H1 (cell line): ENCODE measurements at regions not wholly inside any gene's neighbourhood (a gene's known extent, or its start where the extent isn't known, plus 50 kb on each side); places are given as distances from the start of the nearest gene placed in this dataset.

ENCODE experiments used
- CTCF ChIA-PET: fragments of 300-600 bp; sonication (Branson Sonifier 250); formaldehyde crosslinking; loops from one replicate; lab custom pipeline; 2021; ENCODE audit not compliant: partially characterized antibody; lab: Charles Lee
- POLR2A ChIA-PET: fragments of 300-600 bp; sonication (Branson Sonifier 250); formaldehyde crosslinking; loops from one replicate; lab custom pipeline; 2021; ENCODE audit warnings: inconsistent platforms; ENCODE audit not compliant: partially characterized antibody; lab: Charles Lee
- DNase-seq, 2 experiments: peaks; one replicate each; pipeline versions ENCODE4 v3.0.0 to v3.0.0-alpha.2; 2010 to 2022; ENCODE audit warnings: low spot score in 2 of 2, low read depth in 1 of 2, mixed read lengths in 1 of 2
- FAIRE-seq: peaks from 2 replicates; lab custom pipeline; 2011; peaks lifted over from hg19 to GRCh38; lab: Jason Lieb, UNC
- H2AFZ ChIP-seq: 2 replicates; pipeline ENCODE4 v1.8.1; 2012; ENCODE audit warnings: low read length, inconsistent platforms
- H2AK5ac ChIP-seq: 2 replicates; pipeline ENCODE4 v1.6.1; 2013; ENCODE audit warnings: low read depth, low read length
- H2BK120ac ChIP-seq: replicated peaks from 2 replicates; pipeline ENCODE3; 2013; ENCODE audit warnings: low read depth, low read length, inconsistent platforms
- H2BK12ac ChIP-seq: 2 replicates; pipeline ENCODE4 v1.6.1; 2013; ENCODE audit warnings: low read depth, low read length
- H2BK15ac ChIP-seq: 2 replicates; pipeline ENCODE4 v1.6.1; 2013; ENCODE audit warnings: low read length
- H2BK20ac ChIP-seq: 2 replicates; pipeline ENCODE4 v1.6.1; 2013; ENCODE audit warnings: low read length
- H2BK5ac ChIP-seq: 2 replicates; pipeline ENCODE4 v1.6.1; 2013; ENCODE audit warnings: low read depth, low read length
- H3K14ac ChIP-seq: 2 replicates; pipeline ENCODE4 v1.6.1; 2013; ENCODE audit warnings: inconsistent platforms; ENCODE audit not compliant: insufficient read length
- H3K18ac ChIP-seq: 2 replicates; pipeline ENCODE4 v1.6.1; 2013; ENCODE audit warnings: low read length; ENCODE audit errors: extremely low read depth
- H3K23ac ChIP-seq: 2 replicates; pipeline ENCODE4 v1.6.1; 2013; ENCODE audit warnings: inconsistent platforms; ENCODE audit not compliant: insufficient read length
- H3K23me2 ChIP-seq: 2 replicates; pipeline ENCODE4 v1.6.1; 2013; ENCODE audit warnings: low read depth, low read length
- H3K27ac ChIP-seq: 2 replicates; pipeline ENCODE4 v1.6.1; 2011; ENCODE audit warnings: low read depth, low read length, inconsistent platforms
- H3K27me3 ChIP-seq, 4 experiments: replicated peaks in 1 of 4; 1 replicate in 1 of 4; 2 replicates in 3 of 4; pipeline versions ENCODE4 v1.6.1 to v1.8.1; 2011 to 2013; ENCODE audit warnings: low read length in 3 of 4, mild to moderate bottlenecking in 3 of 4, inconsistent platforms in 2 of 4, mixed read lengths in 2 of 4, moderate library complexity in 1 of 4; ENCODE audit not compliant: control insufficient read depth in 3 of 4, insufficient read depth in 3 of 4; ENCODE audit errors: extremely low read depth in 1 of 4
- H3K36me3 ChIP-seq, 4 experiments: 2 replicates each; pipeline versions ENCODE4 v1.6.1 to v1.8.1; 2011 to 2013; ENCODE audit warnings: mild to moderate bottlenecking in 4 of 4, low read length in 3 of 4, moderate library complexity in 2 of 4, control low read depth in 1 of 4, inconsistent platforms in 1 of 4; ENCODE audit not compliant: insufficient read depth in 4 of 4, control insufficient read depth in 2 of 4
- H3K4ac ChIP-seq: replicated peaks from 2 replicates; pipeline ENCODE3; 2013; ENCODE audit warnings: low read length, low read depth, mixed read lengths, inconsistent platforms; ENCODE audit not compliant: insufficient read length
- H3K4me1 ChIP-seq, 4 experiments: replicated peaks in 1 of 4; 1 replicate in 1 of 4; 2 replicates in 3 of 4; pipeline versions ENCODE4 v1.6.1 to v1.8.1; 2011 to 2013; ENCODE audit warnings: low read length in 3 of 4, inconsistent platforms in 2 of 4, mixed read lengths in 1 of 4; ENCODE audit not compliant: insufficient read depth in 4 of 4, control insufficient read depth in 3 of 4
- H3K4me2 ChIP-seq, 2 experiments: 2 replicates each; pipeline versions ENCODE4 v1.6.1 to v1.8.1; 2011 to 2013; ENCODE audit warnings: low read depth in 2 of 2, low read length in 2 of 2, control low read depth in 1 of 2, inconsistent platforms in 1 of 2, mild to moderate bottlenecking in 1 of 2; ENCODE audit not compliant: insufficient read depth in 1 of 2
- H3K4me3 ChIP-seq, 4 experiments: fragments of 200-600, 300-600 bp in 1 of 4; sonication (generic), shearing (Covaris generic), sonication (Bioruptor Twin) in 1 of 4; 2 replicates each; pipeline versions ENCODE4 v1.5.1 to v1.8.1; 2011 to 2016; ENCODE audit warnings: low read length in 4 of 4, low read depth in 3 of 4, control low read depth in 2 of 4, inconsistent platforms in 2 of 4, mild to moderate bottlenecking in 2 of 4, mixed read lengths in 1 of 4, moderate library complexity in 1 of 4; ENCODE audit not compliant: insufficient read depth in 2 of 4; ENCODE audit errors: extremely low read depth in 1 of 4
- H3K56ac ChIP-seq: replicated peaks from 2 replicates; pipeline ENCODE3; 2013; ENCODE audit warnings: low read depth, mild to moderate bottlenecking, mixed read lengths, low read length, inconsistent platforms; ENCODE audit not compliant: insufficient read length
- H3K79me1 ChIP-seq: 2 replicates; pipeline ENCODE4 v1.6.1; 2013; ENCODE audit warnings: low read depth, low read length, control low read depth
- H3K79me2 ChIP-seq, 2 experiments: 2 replicates each; pipeline versions ENCODE4 v1.6.1 to v1.8.1; 2012 to 2013; ENCODE audit warnings: low read length in 2 of 2, mild to moderate bottlenecking in 2 of 2, inconsistent platforms in 1 of 2; ENCODE audit not compliant: insufficient read depth in 2 of 2, control insufficient read depth in 1 of 2
- H3K9ac ChIP-seq, 4 experiments: replicated peaks in 1 of 4; 1 replicate in 1 of 4; 2 replicates in 3 of 4; pipeline versions ENCODE4 v1.6.1 to v1.8.1; 2011 to 2013; ENCODE audit warnings: low read depth in 3 of 4, low read length in 3 of 4, control low read depth in 2 of 4, mild to moderate bottlenecking in 2 of 4, moderate library complexity in 2 of 4, inconsistent platforms in 1 of 4; ENCODE audit errors: extremely low read depth in 1 of 4
- H3K9me3 ChIP-seq, 2 experiments: 2 replicates each; pipeline versions ENCODE4 v1.6.1 to v1.8.1; 2012 to 2013; ENCODE audit warnings: mild to moderate bottlenecking in 2 of 2, moderate library complexity in 2 of 2, control low read depth in 1 of 2, inconsistent platforms in 1 of 2, low read depth in 1 of 2, low read length in 1 of 2, mixed read lengths in 1 of 2; ENCODE audit not compliant: insufficient read depth in 2 of 2
- H4K20me1 ChIP-seq, 2 experiments: replicated peaks in 1 of 2; 2 replicates each; pipeline versions ENCODE3 to v1.8.1; 2011 to 2013; ENCODE audit warnings: inconsistent platforms in 2 of 2, low read length in 2 of 2, mild to moderate bottlenecking in 1 of 2; ENCODE audit not compliant: insufficient read depth in 2 of 2, control insufficient read depth in 1 of 2
- H4K5ac ChIP-seq: 2 replicates; pipeline ENCODE4 v1.6.1; 2013; ENCODE audit warnings: low read length, low read depth, mixed read lengths, inconsistent platforms; ENCODE audit not compliant: insufficient read length
- H4K8ac ChIP-seq: 2 replicates; pipeline ENCODE4 v1.8.0; 2013; ENCODE audit warnings: mild to moderate bottlenecking, moderate library complexity, low read length, inconsistent platforms; ENCODE audit not compliant: insufficient read depth; ENCODE audit errors: extremely low read depth
- H4K91ac ChIP-seq: replicated peaks from 2 replicates; pipeline ENCODE3; 2013; ENCODE audit warnings: low read length, mixed read lengths, inconsistent platforms; ENCODE audit not compliant: insufficient read length
- ASH2L ChIP-seq: fragments of 200-600, 300-600 bp; sonication (generic); IDR thresholded peaks from one replicate; pipeline ENCODE4 v1.7.1; 2017; ENCODE audit warnings: low read length
- CBX8 ChIP-seq: fragments of 300-800, 300-1000 bp; sonication (generic); IDR thresholded peaks from 2 replicates; pipeline ENCODE4 v1.7.1; 2016; ENCODE audit warnings: low read depth, low read length, borderline replicate concordance
- CREB1 ChIP-seq: IDR thresholded peaks from 2 replicates; pipeline ENCODE4 v1.6.1; 2012; ENCODE audit warnings: inconsistent platforms
- EGR1 ChIP-seq: IDR thresholded peaks from 2 replicates; pipeline ENCODE4 v1.6.1; 2011; ENCODE audit warnings: low read depth, low read length, borderline replicate concordance
- EZH2 ChIP-seq: fragments of 200-600 bp; sonication (generic); IDR thresholded peaks from 2 replicates; pipeline ENCODE4 v1.7.1; 2012; ENCODE audit warnings: low read depth, mild to moderate bottlenecking, moderate library complexity, low read length, inconsistent platforms; ENCODE audit not compliant: severe bottlenecking
- GABPA ChIP-seq: IDR thresholded peaks from 2 replicates; pipeline ENCODE4 v1.6.1; 2011; ENCODE audit warnings: mild to moderate bottlenecking, low read length, moderate library complexity, borderline replicate concordance; ENCODE audit not compliant: insufficient read depth
- KDM1A ChIP-seq: fragments of 200-600, 300-600 bp; sonication (generic); IDR thresholded peaks from 2 replicates; pipeline ENCODE4 v1.7.1; 2016; ENCODE audit warnings: mild to moderate bottlenecking, low read length, borderline replicate concordance
- KDM4A ChIP-seq: IDR thresholded peaks from one replicate; pipeline ENCODE4 v1.7.1; 2012; ENCODE audit warnings: low read depth, mild to moderate bottlenecking, moderate library complexity, low read length, inconsistent platforms; ENCODE audit not compliant: severe bottlenecking
- MAFK ChIP-seq: IDR thresholded peaks from 2 replicates; pipeline ENCODE4 v1.6.1; 2012; ENCODE audit warnings: low read depth, mild to moderate bottlenecking, improper control_type of control experiment, low read length
- PHF8 ChIP-seq: fragments of 200-600 bp; sonication (generic); conservative IDR thresholded peaks from 2 replicates; pipeline ENCODE4 v1.7.1; 2012; ENCODE audit warnings: low read depth, mild to moderate bottlenecking, inconsistent platforms, low read length, moderate library complexity
- SAP30 ChIP-seq: fragments of 300-600 bp; sonication (generic); IDR thresholded peaks from 2 replicates; pipeline ENCODE4 v1.7.1; 2012; ENCODE audit warnings: low read length, moderate library complexity, mild to moderate bottlenecking, inconsistent platforms; ENCODE audit not compliant: insufficient read depth, insufficient replicate concordance
- SIRT6 ChIP-seq: IDR thresholded peaks from one replicate; pipeline ENCODE4 v1.7.1; 2012; ENCODE audit warnings: low read length, inconsistent platforms
- SP1 ChIP-seq: IDR thresholded peaks from 2 replicates; pipeline ENCODE4 v1.6.1; 2011; ENCODE audit warnings: low read depth, low read length
- TEAD4 ChIP-seq: IDR thresholded peaks from 2 replicates; pipeline ENCODE4 v1.6.1; 2012; ENCODE audit warnings: low read depth, low read length, inconsistent platforms, mixed read lengths
- WGBS, 2 experiments: shearing (Covaris generic) in 1 of 2; methylation state at CpG; one replicate each; pipeline versions ENCODE4 v1.1.6 to v1.1.7; 2013 to 2015; ENCODE audit warnings: low lambda C conversion rate in 2 of 2, mixed read lengths in 2 of 2, inconsistent platforms in 1 of 2, low coverage in 1 of 2, missing lambda C conversion rate in 1 of 2; ENCODE audit not compliant: insufficient replicate concordance in 2 of 2, insufficient coverage in 1 of 2, insufficient read length in 1 of 2; ENCODE audit errors: extremely low coverage in 1 of 2, missing lambda C conversion rate in 1 of 2; 5-methylcytosine and 5-hydroxymethylcytosine counted together

- Histone ChIP-seq H3K9ac (no peak overlapping the region), H2BK5ac (no peak overlapping the region), H2BK120ac (no peak overlapping the region), H3K4me3 (no peak overlapping the region), H2AFZ (no peak overlapping the region), H3K14ac (no peak overlapping the region)
- WGBS, 2 experiments: 93% methylated on average over 2 of the region's 2 CpGs; no CpG with 5 or more reads in 1 of the 2 experiments
- TF ChIP-seq EZH2: no peak
- TF ChIP-seq ASH2L: no peak
- no peak for TF ChIP-seq TEAD4
- no peak for TF ChIP-seq KDM1A
- TF ChIP-seq MAFK: no peak
- no peak for TF ChIP-seq SIRT6
- TF ChIP-seq GABPA: no peak
- no peak for TF ChIP-seq CREB1
- TF ChIP-seq CBX8: no peak
- no peak for TF ChIP-seq SP1
- TF ChIP-seq KDM4A: no peak
- TF ChIP-seq PHF8: no peak
- no peak for TF ChIP-seq SAP30
- no peak for TF ChIP-seq EGR1
- TF ChIP-seq, all 59 proteins: peak for 0
- Histone ChIP-seq H3K79me1 (no peaks in the 10 kb centered on the region), H3K27ac (no peak overlapping the region), H2BK12ac (no peak overlapping the region), H3K18ac (no peak overlapping the region), H2BK20ac (no peak overlapping the region), H2AK5ac (no peak overlapping the region), H3K4me2 (no peak overlapping the region), H3K9me3 (0 out of 4 replicates have a peak, but pooled peaks cover 0 to 3% of the 10 kb centered on the region in 2 experiments), H4K5ac (no peak overlapping the region), H3K4me1 (no peaks in the 10 kb centered on the region), H4K8ac (no peak overlapping the region), H4K91ac (no peak overlapping the region), H3K56ac (no peak overlapping the region), H3K23me2 (no peaks in the 10 kb centered on the region), H3K36me3 (no peaks in the 10 kb centered on the region), H2BK15ac (no peak overlapping the region), H3K23ac (no peak overlapping the region), H3K27me3 (no peaks in the 10 kb centered on the region), H4K20me1 (no peaks in the 10 kb centered on the region), H3K79me2 (no peaks in the 10 kb centered on the region), H3K4ac (no peak overlapping the region)
- FAIRE-seq (no peak), DNase-seq (no peak)
- ChIA-PET CTCF (no interaction called here), POLR2A (no interaction called here)
Observed at GRCh38 chr10:64814201-64814600, 1293.0 kb downstream of the REEP3 start.
